ENCODE measurements at regions not wholly inside any gene's neighbourhood (a gene's known extent, or its start where the extent isn't known, plus 50 kb on each side); places are given as distances from the start of the nearest gene placed in this dataset.
"Not testable (repeated sequence)": the region's sequence is repeated elsewhere in the genome, so short reads cannot be mapped to it uniquely, and the experiment has no call there.

DNA sequence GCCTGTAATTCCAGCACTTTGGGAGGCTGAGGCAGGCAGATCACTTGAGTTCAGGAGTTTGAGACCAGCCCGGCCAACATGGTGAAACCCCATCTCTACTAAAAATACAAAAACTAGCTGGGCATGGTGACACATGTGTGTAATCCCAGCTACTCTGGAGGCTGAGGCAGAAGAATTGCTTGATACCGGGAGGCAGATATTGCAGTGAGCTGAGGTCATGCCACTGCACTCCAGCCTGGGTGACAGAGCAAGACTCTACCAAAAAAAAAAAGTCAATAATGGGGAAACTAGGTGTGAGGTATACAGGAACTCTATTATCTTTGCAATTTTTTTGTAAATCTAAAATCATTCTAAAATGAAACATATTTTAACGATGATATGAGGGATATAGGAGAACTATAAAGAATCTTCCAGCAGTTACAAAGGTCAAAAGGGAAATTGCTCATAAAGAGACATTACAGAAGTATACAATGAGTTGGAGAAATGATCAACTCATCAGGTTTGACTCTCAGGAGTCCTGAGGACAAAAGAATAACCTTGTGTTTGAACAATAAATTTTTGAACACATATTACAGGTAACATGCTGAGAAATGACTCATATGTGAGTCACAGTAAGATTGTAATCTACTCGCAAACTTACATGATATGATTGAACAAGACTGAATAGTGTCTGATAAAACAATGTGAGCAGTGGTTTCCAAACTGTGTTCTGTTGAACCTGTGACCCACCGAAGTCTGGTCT is 272.6 kb downstream of the FGFR2 start:
- Histone ChIP-seq H3K27me3 (no peaks in the 10 kb centered on the region), H3K9me3 (no peaks in the 10 kb centered on the region), H3K27ac (no peak overlapping the region), H3K4me3 (no peak overlapping the region), H3K4me1 (peaks cover 0 to 4% (median 0%) of the 10 kb centered on the region in 3 donors), H3K36me3 (no peaks in the 10 kb centered on the region)
- WGBS, 2 donors (ENCODE audit: low coverage in 1 of 2): 84 to 94% methylated on average over 4 of the region's 5 CpGs
- TF ChIP-seq EP300 (IDR thresholded peaks at IDR 0.05): no peak
- TF ChIP-seq, protein P1, sequence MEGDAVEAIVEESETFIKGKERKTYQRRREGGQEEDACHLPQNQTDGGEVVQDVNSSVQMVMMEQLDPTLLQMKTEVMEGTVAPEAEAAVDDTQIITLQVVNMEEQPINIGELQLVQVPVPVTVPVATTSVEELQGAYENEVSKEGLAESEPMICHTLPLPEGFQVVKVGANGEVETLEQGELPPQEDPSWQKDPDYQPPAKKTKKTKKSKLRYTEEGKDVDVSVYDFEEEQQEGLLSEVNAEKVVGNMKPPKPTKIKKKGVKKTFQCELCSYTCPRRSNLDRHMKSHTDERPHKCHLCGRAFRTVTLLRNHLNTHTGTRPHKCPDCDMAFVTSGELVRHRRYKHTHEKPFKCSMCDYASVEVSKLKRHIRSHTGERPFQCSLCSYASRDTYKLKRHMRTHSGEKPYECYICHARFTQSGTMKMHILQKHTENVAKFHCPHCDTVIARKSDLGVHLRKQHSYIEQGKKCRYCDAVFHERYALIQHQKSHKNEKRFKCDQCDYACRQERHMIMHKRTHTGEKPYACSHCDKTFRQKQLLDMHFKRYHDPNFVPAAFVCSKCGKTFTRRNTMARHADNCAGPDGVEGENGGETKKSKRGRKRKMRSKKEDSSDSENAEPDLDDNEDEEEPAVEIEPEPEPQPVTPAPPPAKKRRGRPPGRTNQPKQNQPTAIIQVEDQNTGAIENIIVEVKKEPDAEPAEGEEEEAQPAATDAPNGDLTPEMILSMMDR (IDR thresholded peaks at IDR 0.05): no peak
- TF ChIP-seq POLR2AphosphoS5 (IDR thresholded peaks at IDR 0.05): no peak
- TF ChIP-seq POLR2A (IDR thresholded peaks at IDR 0.05): no peak
- no peak for ATAC-seq

DNA sequence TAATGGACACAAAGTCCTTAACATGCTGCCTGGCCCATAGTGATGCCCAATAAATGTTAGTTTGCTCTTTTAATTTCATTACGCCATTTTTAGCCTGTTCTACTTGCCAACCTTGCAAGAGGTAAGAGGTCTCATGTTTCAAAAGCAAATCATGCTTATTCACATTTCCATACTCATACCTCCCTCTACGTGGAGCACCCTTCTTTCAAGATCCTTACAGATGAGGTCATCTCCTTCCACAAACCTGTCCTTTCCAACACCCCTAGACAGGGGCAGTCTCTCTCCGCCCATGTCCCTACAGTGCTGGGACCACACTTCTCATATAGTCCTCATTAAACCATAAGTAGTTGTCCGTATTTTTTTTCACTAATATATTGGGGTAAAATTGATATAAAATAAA is 271.3 kb downstream of the FGFR2 start:
- no peak for ATAC-seq
- 88 to 90% methylated on average over 3 to 4 of the region's 4 CpGs for WGBS, 2 donors (ENCODE audit: low coverage in 1 of 2)
- no peak overlapping the region for H3K27ac ChIP-seq
- H3K9me3 ChIP-seq: no peaks in the 10 kb centered on the region
- no peaks in the 10 kb centered on the region for H3K36me3 ChIP-seq
- H3K4me1 ChIP-seq: peaks cover 0 to 4% (median 0%) of the 10 kb centered on the region in 3 donors
- no peak overlapping the region for H3K4me3 ChIP-seq
- TF ChIP-seq POLR2A (IDR thresholded peaks at IDR 0.05) (no peak), EP300 (IDR thresholded peaks at IDR 0.05) (no peak), POLR2AphosphoS5 (IDR thresholded peaks at IDR 0.05) (no peak)
- TF ChIP-seq, protein P1 (IDR thresholded peaks at IDR 0.05): no peak
- H3K27me3 ChIP-seq: no peaks in the 10 kb centered on the region

DNA sequence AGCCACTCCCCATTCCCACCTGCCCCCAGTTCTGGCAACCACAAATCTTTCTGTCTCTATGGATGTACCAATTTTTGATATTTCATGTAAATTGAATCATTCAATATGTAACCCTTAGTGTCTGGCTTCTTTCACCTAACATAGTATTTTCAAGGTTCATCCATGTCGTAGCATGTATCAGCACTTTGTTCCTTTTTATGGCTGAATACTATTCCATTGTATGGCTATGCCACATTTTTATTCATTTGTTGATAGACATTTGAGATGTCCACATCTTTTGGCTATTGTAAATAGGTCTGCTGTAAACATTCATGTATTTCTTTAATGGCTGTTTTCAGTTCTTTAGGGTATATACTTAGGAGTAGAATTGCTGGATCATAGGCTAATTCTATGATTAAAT is 270.5 kb downstream of the FGFR2 start:
- H3K4me3 ChIP-seq: no peak overlapping the region
- H3K27ac ChIP-seq: no peak overlapping the region
- 20 to 100% methylated on average over 1 of the region's 1 CpG for WGBS, 2 donors (ENCODE audit: low coverage in 1 of 2)
- H3K4me1 ChIP-seq: peaks cover 0 to 4% (median 0%) of the 10 kb centered on the region in 3 donors
- H3K9me3 ChIP-seq: no peaks in the 10 kb centered on the region
- H3K27me3 ChIP-seq: no peaks in the 10 kb centered on the region
- no peak for ATAC-seq
- TF ChIP-seq POLR2A (IDR thresholded peaks at IDR 0.05) (no peak), EP300 (IDR thresholded peaks at IDR 0.05) (no peak), POLR2AphosphoS5 (IDR thresholded peaks at IDR 0.05) (no peak)
- TF ChIP-seq, protein P1 (IDR thresholded peaks at IDR 0.05): no peak
- H3K36me3 ChIP-seq: no peaks in the 10 kb centered on the region

DNA sequence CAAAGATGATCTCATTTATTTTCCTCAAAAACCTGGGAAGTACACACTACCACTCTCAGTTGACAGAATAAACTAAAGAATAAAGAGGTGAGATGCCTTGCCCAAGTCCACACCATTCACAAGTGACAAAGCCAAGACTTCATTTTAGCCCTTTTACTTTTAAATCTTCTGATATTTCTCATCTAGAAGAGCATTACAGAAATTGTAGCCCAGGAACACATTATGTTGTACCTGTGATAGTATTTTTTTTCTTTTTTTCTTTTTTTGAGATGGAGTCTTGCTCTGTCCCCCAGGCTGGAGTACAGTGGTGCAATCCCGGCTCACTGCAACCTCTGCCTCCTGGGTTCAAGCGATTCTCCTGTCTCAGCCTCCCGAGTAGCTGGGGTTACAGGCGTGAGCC is 268.6 kb downstream of the FGFR2 start:
- not testable (repeated sequence) for H3K4me1 ChIP-seq, H3K27ac ChIP-seq, H3K36me3 ChIP-seq, H3K27me3 ChIP-seq, ATAC-seq, H3K4me3 ChIP-seq, H3K9me3 ChIP-seq
- 74 to 93% methylated on average over 2 to 3 of the region's 4 CpGs for WGBS, 2 donors (ENCODE audit: low coverage in 1 of 2)

DNA sequence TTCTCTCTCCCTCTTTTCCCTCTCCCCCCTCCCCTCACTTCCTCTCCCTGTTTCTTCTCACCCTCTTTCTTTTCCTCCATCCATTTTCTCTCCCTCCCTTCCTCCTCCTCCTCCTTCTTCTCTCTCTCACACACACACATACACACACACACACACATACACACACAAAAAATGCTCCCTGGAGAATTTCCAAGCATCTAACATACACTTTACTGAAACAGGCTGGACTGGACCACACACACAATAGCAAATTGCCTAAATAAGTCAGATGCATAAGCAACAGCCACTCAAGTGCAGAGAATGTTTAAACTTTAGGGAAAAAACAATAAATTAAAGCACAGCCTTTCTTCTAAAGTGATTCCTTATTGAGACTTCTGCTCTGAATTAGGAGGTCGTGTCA is 267.7 kb downstream of the FGFR2 start:
- Histone ChIP-seq H3K4me1 (peaks cover 0 to 4% (median 0%) of the 10 kb centered on the region in 3 donors), H3K27me3 (no peaks in the 10 kb centered on the region), H3K36me3 (no peaks in the 10 kb centered on the region), H3K9me3 (no peaks in the 10 kb centered on the region), H3K4me3 (no peak overlapping the region), H3K27ac (no peak overlapping the region)
- WGBS, 2 donors (ENCODE audit: low coverage in 1 of 2): 10 to 50% methylated on average over 1 of the region's 1 CpG
- no peak for ATAC-seq
- TF ChIP-seq POLR2A (IDR thresholded peaks at IDR 0.05): no peak
- TF ChIP-seq EP300 (IDR thresholded peaks at IDR 0.05): no peak
- TF ChIP-seq, protein P1 (IDR thresholded peaks at IDR 0.05): no peak
- no peak for TF ChIP-seq POLR2AphosphoS5 (IDR thresholded peaks at IDR 0.05)

All from gastroesophageal sphincter (tissue), 4 donors.